ENCODE measurements at regions not wholly inside any gene's neighbourhood (a gene's known extent, or its start where the extent isn't known, plus 50 kb on each side); places are given as distances from the start of the nearest gene placed in this dataset.

DNA sequence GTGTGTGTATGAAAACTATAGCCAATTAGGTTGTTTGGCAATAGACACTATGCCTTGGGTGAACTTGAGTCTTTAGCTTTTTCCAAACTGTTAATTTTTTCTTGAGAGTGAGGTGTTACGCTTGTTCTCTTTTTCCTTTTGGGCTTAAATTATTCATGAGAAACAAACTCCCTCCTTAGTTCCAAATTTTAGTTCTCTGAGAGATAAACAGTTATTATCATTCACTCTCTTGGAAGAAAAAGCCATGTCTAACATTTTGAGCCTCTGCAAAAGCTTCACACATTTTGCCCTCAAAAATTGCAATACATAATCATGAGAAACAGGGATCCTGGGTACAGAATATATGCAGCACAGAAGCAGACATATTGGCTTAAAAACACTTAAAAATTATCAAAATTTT, 1353.9 kb upstream of the MAP3K7 start:
- H3K4me1 Mint-ChIP-seq (ENCODE audit: low read depth, unreplicated experiment) = no peaks in the 10 kb centered on the region
- ChIA-PET CTCF (no interaction called here), POLR2A (no interaction called here)
- H3K27me3 Mint-ChIP-seq (ENCODE audit: insufficient read depth, unreplicated experiment) = peaks cover 3% of the 10 kb centered on the region
- BruUV-seq (replicated peaks) = no TSS peak
- intact Hi-C loops (cut with micrococcal nuclease; ENCODE audit: unreplicated experiment) = no loop called here
- H3K27ac Mint-ChIP-seq (ENCODE audit: unreplicated experiment) = no peak overlapping the region
- Histone ChIP-seq H3K27me3 (replicated peaks; ENCODE audit: control insufficient read depth, insufficient read depth, low read length) (no peaks in the 10 kb centered on the region), H3K36me3 (ENCODE audit: control insufficient read depth, insufficient read depth, low read length) (no peaks in the 10 kb centered on the region), H3K4me1 (no peaks in the 10 kb centered on the region), H3K9me3 (no peaks in the 10 kb centered on the region), H3K4me3 (ENCODE audit: low read depth, low read length) (no peak overlapping the region)
- TF ChIP-seq, protein P1, sequence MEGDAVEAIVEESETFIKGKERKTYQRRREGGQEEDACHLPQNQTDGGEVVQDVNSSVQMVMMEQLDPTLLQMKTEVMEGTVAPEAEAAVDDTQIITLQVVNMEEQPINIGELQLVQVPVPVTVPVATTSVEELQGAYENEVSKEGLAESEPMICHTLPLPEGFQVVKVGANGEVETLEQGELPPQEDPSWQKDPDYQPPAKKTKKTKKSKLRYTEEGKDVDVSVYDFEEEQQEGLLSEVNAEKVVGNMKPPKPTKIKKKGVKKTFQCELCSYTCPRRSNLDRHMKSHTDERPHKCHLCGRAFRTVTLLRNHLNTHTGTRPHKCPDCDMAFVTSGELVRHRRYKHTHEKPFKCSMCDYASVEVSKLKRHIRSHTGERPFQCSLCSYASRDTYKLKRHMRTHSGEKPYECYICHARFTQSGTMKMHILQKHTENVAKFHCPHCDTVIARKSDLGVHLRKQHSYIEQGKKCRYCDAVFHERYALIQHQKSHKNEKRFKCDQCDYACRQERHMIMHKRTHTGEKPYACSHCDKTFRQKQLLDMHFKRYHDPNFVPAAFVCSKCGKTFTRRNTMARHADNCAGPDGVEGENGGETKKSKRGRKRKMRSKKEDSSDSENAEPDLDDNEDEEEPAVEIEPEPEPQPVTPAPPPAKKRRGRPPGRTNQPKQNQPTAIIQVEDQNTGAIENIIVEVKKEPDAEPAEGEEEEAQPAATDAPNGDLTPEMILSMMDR (IDR thresholded peaks at IDR 0.05; ENCODE audit: insufficient read depth in 1 of 2, low read depth in 1 of 2, low read length in 1 of 2, severe bottlenecking in 1 of 2, unreplicated experiment in 1 of 2) = no peak
- H3K36me3 Mint-ChIP-seq (ENCODE audit: insufficient read depth, unreplicated experiment) = no peaks in the 10 kb centered on the region
- no peak overlapping the region for H3K4me3 Mint-ChIP-seq (ENCODE audit: unreplicated experiment)
- DNase-seq = no peak
- no peaks in the 10 kb centered on the region for H3K9me3 Mint-ChIP-seq (ENCODE audit: unreplicated experiment)

- Mint-ChIP-seq H3K4me3 (ENCODE audit: unreplicated experiment) (no peak overlapping the region), H3K4me1 (ENCODE audit: low read depth, unreplicated experiment) (no peaks in the 10 kb centered on the region), H3K9me3 (ENCODE audit: unreplicated experiment) (peaks cover 7% of the 10 kb centered on the region), H3K27me3 (ENCODE audit: insufficient read depth, unreplicated experiment) (peaks cover 3% of the 10 kb centered on the region), H3K27ac (ENCODE audit: unreplicated experiment) (no peak overlapping the region), H3K36me3 (ENCODE audit: insufficient read depth, unreplicated experiment) (no peaks in the 10 kb centered on the region)
- Histone ChIP-seq H3K27me3 (replicated peaks; ENCODE audit: control insufficient read depth, insufficient read depth, low read length) (no peaks in the 10 kb centered on the region), H3K36me3 (ENCODE audit: control insufficient read depth, insufficient read depth, low read length) (no peaks in the 10 kb centered on the region), H3K4me1 (no peaks in the 10 kb centered on the region), H3K9me3 (no peaks in the 10 kb centered on the region; the same call in 1 of the 2 replicates), H3K4me3 (ENCODE audit: low read depth, low read length) (no peak overlapping the region)
- no TSS peak for BruUV-seq (replicated peaks)
- intact Hi-C loops (cut with micrococcal nuclease; ENCODE audit: unreplicated experiment) = no loop called here
- ChIA-PET CTCF (no interaction called here), POLR2A (no interaction called here)
- DNase-seq = no peak
- TF ChIP-seq, protein P1 (IDR thresholded peaks at IDR 0.05; ENCODE audit: insufficient read depth in 1 of 2, low read depth in 1 of 2, low read length in 1 of 2, severe bottlenecking in 1 of 2, unreplicated experiment in 1 of 2) = no peak
Observed at GRCh38 chr6:91926827-91927226, 1340.0 kb upstream of the MAP3K7 start.

- Mint-ChIP-seq H3K36me3 (ENCODE audit: insufficient read depth, unreplicated experiment) (no peaks in the 10 kb centered on the region), H3K9me3 (ENCODE audit: unreplicated experiment) (peaks cover 7% of the 10 kb centered on the region), H3K4me1 (ENCODE audit: low read depth, unreplicated experiment) (no peaks in the 10 kb centered on the region), H3K4me3 (ENCODE audit: unreplicated experiment) (no peak overlapping the region), H3K27me3 (ENCODE audit: insufficient read depth, unreplicated experiment) (peaks cover 3% of the 10 kb centered on the region), H3K27ac (ENCODE audit: unreplicated experiment) (no peak overlapping the region)
- ChIA-PET POLR2A (no interaction called here), CTCF (no interaction called here)
- BruUV-seq (replicated peaks) = no TSS peak
- TF ChIP-seq, protein P1 (IDR thresholded peaks at IDR 0.05; ENCODE audit: insufficient read depth in 1 of 2, low read depth in 1 of 2, low read length in 1 of 2, severe bottlenecking in 1 of 2, unreplicated experiment in 1 of 2) = no peak
- intact Hi-C loops (cut with micrococcal nuclease; ENCODE audit: unreplicated experiment) = no loop called here
- no peaks in the 10 kb centered on the region for H3K27me3 ChIP-seq (replicated peaks; ENCODE audit: control insufficient read depth, insufficient read depth, low read length)
- H3K36me3 ChIP-seq (ENCODE audit: control insufficient read depth, insufficient read depth, low read length) = no peaks in the 10 kb centered on the region
- H3K4me1 ChIP-seq = no peaks in the 10 kb centered on the region
- no peaks in the 10 kb centered on the region; the same call in 1 of the 2 replicates for H3K9me3 ChIP-seq
- no peak for DNase-seq
- H3K4me3 ChIP-seq (ENCODE audit: low read depth, low read length) = no peak overlapping the region
Observed at GRCh38 chr6:91926361-91926760, 1339.5 kb upstream of the MAP3K7 start.

Measured in Caco-2 (cell line).